ENCODE measurements at regions not wholly inside any gene's neighbourhood (a gene's known extent, or its start where the extent isn't known, plus 50 kb on each side); places are given as distances from the start of the nearest gene placed in this dataset.

DNA sequence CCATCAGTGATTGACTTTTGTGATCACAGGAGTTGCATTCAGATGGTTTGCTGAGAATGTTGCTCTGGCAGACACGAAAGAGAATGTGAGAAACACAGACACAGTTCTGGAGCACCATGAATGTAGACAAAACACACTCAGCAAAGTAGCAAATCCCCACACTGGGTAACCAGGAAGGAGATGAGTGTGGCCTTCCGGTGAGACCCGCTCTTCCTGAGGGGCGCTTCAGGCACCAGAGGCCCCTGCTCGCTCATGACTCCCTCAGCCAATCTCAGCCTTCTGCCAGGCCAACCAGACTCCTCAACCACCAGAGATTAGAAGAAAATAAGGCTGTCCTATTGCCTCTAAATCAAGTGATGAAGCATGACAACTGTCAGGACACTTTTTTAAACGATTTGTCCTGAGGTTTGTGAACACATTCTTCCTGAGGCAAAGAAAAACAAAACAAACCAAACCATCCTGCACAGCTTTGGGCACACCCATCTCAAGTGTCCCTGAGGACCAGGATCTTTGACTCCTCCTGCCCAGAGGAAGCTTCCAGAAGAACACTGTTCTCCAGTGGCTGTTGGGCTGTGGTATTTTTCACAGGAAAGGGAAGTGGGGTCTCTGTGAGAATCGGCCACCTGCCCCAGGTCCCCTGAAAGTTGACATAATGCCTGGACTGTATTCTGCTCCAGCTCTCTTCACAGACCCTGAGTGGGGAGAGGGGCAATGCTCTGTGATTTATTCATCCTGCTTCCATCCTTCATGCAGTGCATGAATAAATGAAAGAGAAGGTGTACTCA, 152.8 kb downstream of the BCL11A start:
- no peak for TF ChIP-seq BACH2 (CRISPR knock-in tag; IDR thresholded peaks at IDR 0.05; ENCODE audit: borderline replicate concordance)
- no peak for TF ChIP-seq ARNTL (CRISPR knock-in tag; IDR thresholded peaks at IDR 0.05; ENCODE audit: borderline replicate concordance, low read depth)
- TF ChIP-seq TCF4 (CRISPR knock-in tag; IDR thresholded peaks at IDR 0.05; ENCODE audit: borderline replicate concordance): no peak
- no peak for TF ChIP-seq ISL1 (CRISPR knock-in tag; IDR thresholded peaks at IDR 0.05)
- TF ChIP-seq ESRRG (CRISPR knock-in tag; IDR thresholded peaks at IDR 0.05): no peak
- TF ChIP-seq, protein P1, sequence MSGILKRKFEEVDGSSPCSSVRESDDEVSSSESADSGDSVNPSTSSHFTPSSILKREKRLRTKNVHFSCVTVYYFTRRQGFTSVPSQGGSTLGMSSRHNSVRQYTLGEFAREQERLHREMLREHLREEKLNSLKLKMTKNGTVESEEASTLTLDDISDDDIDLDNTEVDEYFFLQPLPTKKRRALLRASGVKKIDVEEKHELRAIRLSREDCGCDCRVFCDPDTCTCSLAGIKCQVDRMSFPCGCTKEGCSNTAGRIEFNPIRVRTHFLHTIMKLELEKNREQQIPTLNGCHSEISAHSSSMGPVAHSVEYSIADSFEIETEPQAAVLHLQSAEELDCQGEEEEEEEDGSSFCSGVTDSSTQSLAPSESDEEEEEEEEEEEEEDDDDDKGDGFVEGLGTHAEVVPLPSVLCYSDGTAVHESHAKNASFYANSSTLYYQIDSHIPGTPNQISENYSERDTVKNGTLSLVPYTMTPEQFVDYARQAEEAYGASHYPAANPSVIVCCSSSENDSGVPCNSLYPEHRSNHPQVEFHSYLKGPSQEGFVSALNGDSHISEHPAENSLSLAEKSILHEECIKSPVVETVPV (CRISPR knock-in tag; IDR thresholded peaks at IDR 0.05): no peak
- TF ChIP-seq, protein P2, sequence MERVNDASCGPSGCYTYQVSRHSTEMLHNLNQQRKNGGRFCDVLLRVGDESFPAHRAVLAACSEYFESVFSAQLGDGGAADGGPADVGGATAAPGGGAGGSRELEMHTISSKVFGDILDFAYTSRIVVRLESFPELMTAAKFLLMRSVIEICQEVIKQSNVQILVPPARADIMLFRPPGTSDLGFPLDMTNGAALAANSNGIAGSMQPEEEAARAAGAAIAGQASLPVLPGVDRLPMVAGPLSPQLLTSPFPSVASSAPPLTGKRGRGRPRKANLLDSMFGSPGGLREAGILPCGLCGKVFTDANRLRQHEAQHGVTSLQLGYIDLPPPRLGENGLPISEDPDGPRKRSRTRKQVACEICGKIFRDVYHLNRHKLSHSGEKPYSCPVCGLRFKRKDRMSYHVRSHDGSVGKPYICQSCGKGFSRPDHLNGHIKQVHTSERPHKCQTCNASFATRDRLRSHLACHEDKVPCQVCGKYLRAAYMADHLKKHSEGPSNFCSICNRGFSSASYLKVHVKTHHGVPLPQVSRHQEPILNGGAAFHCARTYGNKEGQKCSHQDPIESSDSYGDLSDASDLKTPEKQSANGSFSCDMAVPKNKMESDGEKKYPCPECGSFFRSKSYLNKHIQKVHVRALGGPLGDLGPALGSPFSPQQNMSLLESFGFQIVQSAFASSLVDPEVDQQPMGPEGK (CRISPR knock-in tag; IDR thresholded peaks at IDR 0.05; ENCODE audit: borderline replicate concordance): no peak
- TF ChIP-seq SNAI2 (CRISPR knock-in tag; IDR thresholded peaks at IDR 0.05): no peak
- TF ChIP-seq RARB (CRISPR knock-in tag; IDR thresholded peaks at IDR 0.05): no peak
- TF ChIP-seq OSR1 (CRISPR knock-in tag; IDR thresholded peaks at IDR 0.05): no peak
- TF ChIP-seq, protein P3, sequence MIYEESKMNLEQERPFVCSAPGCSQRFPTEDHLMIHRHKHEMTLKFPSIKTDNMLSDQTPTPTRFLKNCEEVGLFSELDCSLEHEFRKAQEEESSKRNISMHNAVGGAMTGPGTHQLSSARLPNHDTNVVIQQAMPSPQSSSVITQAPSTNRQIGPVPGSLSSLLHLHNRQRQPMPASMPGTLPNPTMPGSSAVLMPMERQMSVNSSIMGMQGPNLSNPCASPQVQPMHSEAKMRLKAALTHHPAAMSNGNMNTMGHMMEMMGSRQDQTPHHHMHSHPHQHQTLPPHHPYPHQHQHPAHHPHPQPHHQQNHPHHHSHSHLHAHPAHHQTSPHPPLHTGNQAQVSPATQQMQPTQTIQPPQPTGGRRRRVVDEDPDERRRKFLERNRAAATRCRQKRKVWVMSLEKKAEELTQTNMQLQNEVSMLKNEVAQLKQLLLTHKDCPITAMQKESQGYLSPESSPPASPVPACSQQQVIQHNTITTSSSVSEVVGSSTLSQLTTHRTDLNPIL (CRISPR knock-in tag; IDR thresholded peaks at IDR 0.05; ENCODE audit: low read depth): no peak
- no peak for TF ChIP-seq CSDC2 (CRISPR knock-in tag; IDR thresholded peaks at IDR 0.05)
- no peak for TF ChIP-seq ZNF8 (CRISPR knock-in tag; IDR thresholded peaks at IDR 0.05)
- no peak for TF ChIP-seq TOX (CRISPR knock-in tag; IDR thresholded peaks at IDR 0.05; ENCODE audit: borderline replicate concordance)
- TF ChIP-seq ZNF70 (CRISPR knock-in tag; IDR thresholded peaks at IDR 0.05): no peak
- TF ChIP-seq GLIS3 (CRISPR knock-in tag; IDR thresholded peaks at IDR 0.05): no peak
- TF ChIP-seq, protein P4, sequence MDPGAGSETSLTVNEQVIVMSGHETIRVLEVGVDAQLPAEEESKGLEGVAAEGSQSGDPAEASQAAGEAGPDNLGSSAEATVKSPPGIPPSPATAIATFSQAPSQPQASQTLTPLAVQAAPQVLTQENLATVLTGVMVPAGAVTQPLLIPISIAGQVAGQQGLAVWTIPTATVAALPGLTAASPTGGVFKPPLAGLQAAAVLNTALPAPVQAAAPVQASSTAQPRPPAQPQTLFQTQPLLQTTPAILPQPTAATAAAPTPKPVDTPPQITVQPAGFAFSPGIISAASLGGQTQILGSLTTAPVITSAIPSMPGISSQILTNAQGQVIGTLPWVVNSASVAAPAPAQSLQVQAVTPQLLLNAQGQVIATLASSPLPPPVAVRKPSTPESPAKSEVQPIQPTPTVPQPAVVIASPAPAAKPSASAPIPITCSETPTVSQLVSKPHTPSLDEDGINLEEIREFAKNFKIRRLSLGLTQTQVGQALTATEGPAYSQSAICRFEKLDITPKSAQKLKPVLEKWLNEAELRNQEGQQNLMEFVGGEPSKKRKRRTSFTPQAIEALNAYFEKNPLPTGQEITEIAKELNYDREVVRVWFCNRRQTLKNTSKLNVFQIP (CRISPR knock-in tag; IDR thresholded peaks at IDR 0.05; ENCODE audit: borderline replicate concordance, low read depth): no peak
- TF ChIP-seq ZC3H10 (CRISPR knock-in tag; IDR thresholded peaks at IDR 0.05): no peak
- no peak for TF ChIP-seq ZFP30 (CRISPR knock-in tag; IDR thresholded peaks at IDR 0.05)
- TF ChIP-seq ZFP3 (CRISPR knock-in tag; IDR thresholded peaks at IDR 0.05): no peak
- no peak for ATAC-seq

DNA sequence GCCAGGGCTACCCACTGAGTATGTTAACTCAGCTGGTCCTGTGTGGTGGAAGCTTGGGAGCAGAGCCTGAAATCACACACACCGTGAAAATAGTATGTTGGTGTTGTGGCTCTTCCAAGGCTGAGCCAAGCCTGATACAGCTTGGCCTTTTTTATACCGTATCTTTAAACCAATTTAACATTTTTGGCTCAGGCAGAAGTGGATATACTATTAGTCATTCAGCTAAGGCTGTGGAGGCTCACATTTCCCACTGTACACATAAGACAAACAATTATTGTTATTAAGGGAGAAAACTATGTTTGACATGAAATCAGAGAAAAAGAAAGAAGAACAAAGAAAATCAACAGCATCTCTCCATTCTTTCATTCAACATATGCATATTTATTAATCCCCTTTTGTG, 159.0 kb downstream of the BCL11A start:
- no peak for TF ChIP-seq ZNF70 (CRISPR knock-in tag; IDR thresholded peaks at IDR 0.05)
- TF ChIP-seq SNAI2 (CRISPR knock-in tag; IDR thresholded peaks at IDR 0.05): no peak
- no peak for ATAC-seq

DNA sequence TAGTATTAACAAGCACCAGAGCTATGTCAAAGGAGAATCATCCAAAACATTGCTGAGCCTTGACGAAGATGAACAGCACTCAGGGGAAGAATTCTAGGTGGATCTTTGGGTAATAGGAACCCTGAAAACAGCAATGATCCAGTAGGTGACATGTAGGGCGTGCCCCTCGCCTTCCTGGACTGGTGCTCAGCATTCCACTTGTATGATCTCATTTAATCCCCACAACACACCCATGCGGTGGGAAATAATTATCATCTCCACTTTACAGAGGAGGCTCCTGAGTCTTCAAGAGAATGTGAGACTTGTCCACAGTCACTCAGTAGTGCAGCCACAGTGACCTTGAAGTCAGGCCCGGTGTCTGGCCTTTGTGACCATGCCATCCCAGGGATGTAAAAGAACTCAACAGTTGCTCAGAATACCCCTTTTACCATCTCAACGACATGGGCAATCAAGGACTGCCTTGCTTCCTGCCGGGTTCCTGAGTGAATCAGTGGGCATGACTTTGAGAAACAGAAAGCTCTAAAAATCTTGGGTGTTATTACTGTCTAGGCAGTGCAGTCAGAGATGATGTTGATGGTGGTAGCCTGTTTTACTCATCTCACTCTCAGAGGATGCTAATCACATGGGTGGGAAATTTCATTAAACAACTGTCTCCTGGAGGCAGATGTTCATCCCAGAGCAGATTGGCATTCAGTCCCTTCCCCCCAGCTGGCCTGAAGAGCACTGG, 161.6 kb downstream of the BCL11A start:
- ATAC-seq: no peak
- TF ChIP-seq ZFP30 (CRISPR knock-in tag; IDR thresholded peaks at IDR 0.05): no peak
- no peak for TF ChIP-seq ZC3H10 (CRISPR knock-in tag; IDR thresholded peaks at IDR 0.05)
- TF ChIP-seq ARNTL (CRISPR knock-in tag; IDR thresholded peaks at IDR 0.05; ENCODE audit: borderline replicate concordance, low read depth): no peak
- no peak for TF ChIP-seq SNAI2 (CRISPR knock-in tag; IDR thresholded peaks at IDR 0.05)
- TF ChIP-seq TOX (CRISPR knock-in tag; IDR thresholded peaks at IDR 0.05; ENCODE audit: borderline replicate concordance): no peak
- no peak for TF ChIP-seq BACH2 (CRISPR knock-in tag; IDR thresholded peaks at IDR 0.05; ENCODE audit: borderline replicate concordance)
- TF ChIP-seq ZNF70 (CRISPR knock-in tag; IDR thresholded peaks at IDR 0.05): no peak
- no peak for TF ChIP-seq CSDC2 (CRISPR knock-in tag; IDR thresholded peaks at IDR 0.05)
- no peak for TF ChIP-seq ESRRG (CRISPR knock-in tag; IDR thresholded peaks at IDR 0.05)

DNA sequence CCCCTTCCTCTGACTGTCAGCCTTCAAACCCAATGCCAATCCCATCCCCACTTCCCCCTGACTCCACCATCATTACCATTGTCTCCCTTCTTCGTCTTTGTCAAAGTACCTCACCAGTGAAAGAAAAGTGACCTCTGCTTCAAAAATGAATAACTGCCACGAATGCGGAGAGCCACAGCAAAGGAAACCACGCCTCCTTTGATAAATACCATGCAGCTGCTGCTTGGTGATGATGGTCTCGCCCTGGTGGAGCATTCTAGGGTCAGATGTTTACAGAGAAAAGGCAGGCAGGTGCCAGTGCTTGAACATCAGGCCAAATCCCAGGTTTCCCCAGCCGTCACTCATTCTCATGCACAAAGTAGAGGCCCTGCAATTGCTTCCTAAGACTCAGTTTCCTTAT, 162.2 kb downstream of the BCL11A start:
- TF ChIP-seq TCF4 (CRISPR knock-in tag; IDR thresholded peaks at IDR 0.05; ENCODE audit: borderline replicate concordance): no peak
- no peak for TF ChIP-seq CSDC2 (CRISPR knock-in tag; IDR thresholded peaks at IDR 0.05)
- ATAC-seq: no peak
